ENCODE measurements at regions not wholly inside any gene's neighbourhood (a gene's known extent, or its start where the extent isn't known, plus 50 kb on each side); places are given as distances from the start of the nearest gene placed in this dataset.

GRCh38 chr6:81353262-81353661, 399.2 kb downstream of the TENT5A start:
- TF ChIP-seq POLR2AphosphoS5 (IDR thresholded peaks at IDR 0.05) (no peak), CTCF (IDR thresholded peaks at IDR 0.05; ENCODE audit: poor library complexity, severe bottlenecking) (no peak), EZH2 (IDR thresholded peaks at IDR 0.05; ENCODE audit: borderline replicate concordance, insufficient read depth, low read length, poor library complexity, severe bottlenecking) (no peak), SMC3 (conservative IDR thresholded peaks at IDR 0.05; ENCODE audit: poor library complexity) (no peak)
